SK-N-SH (cell line): ENCODE measurements at regions not wholly inside any gene's neighbourhood (a gene's known extent, or its start where the extent isn't known, plus 50 kb on each side); places are given as distances from the start of the nearest gene placed in this dataset.
"Not testable (repeated sequence)": the region's sequence is repeated elsewhere in the genome, so short reads cannot be mapped to it uniquely, and the experiment has no call there.

ENCODE experiments used
- CTCF ChIA-PET: fragments of 300-600, 350-600 bp; formaldehyde crosslinking; extraction: SDS; loops from one replicate; lab custom pipeline; 2021; lab: Yijun Ruan, JAX
- POLR2A ChIA-PET: fragments of 350-600 bp; sonication (Branson Sonifier 250); formaldehyde crosslinking; extraction: SDS; loops from one replicate; lab custom pipeline; 2020; ENCODE audit warnings: antibody characterized with exemption, inconsistent platforms; lab: Yijun Ruan, JAX
- DNase-seq: peaks from one replicate; pipeline ENCODE4 v3.0.0; 2012
- H2AFZ ChIP-seq: fragments of 200-600 bp; sonication (generic); 2 replicates; pipeline ENCODE4 v1.8.1; 2016; ENCODE audit warnings: antibody characterized with exemption, mild to moderate bottlenecking, low read depth
- H3F3A ChIP-seq: fragments of 200-600 bp; sonication (generic); replicated peaks from 2 replicates; pipeline ENCODE3; 2016; ENCODE audit warnings: antibody characterized with exemption, mild to moderate bottlenecking; ENCODE audit not compliant: insufficient read depth
- H3K27ac ChIP-seq, 2 experiments: fragments of 200-500 bp in 1 of 2; fragments of 200-600 bp in 1 of 2; sonication (Bioruptor generic) in 1 of 2; sonication (generic), shearing (Covaris generic) in 1 of 2; 2 replicates each; pipeline versions ENCODE4 v1.5.1 to v1.6.1; 2014 to 2016; ENCODE audit warnings: low read depth in 2 of 2, inconsistent platforms in 1 of 2, low read length in 1 of 2, mild to moderate bottlenecking in 1 of 2, mixed read lengths in 1 of 2
- H3K27me3 ChIP-seq: fragments of 200-600 bp; sonication (generic), shearing (Covaris generic); 2 replicates; pipeline ENCODE4 v1.6.1; 2016; ENCODE audit warnings: mixed run types; ENCODE audit not compliant: insufficient read depth
- H3K36me3 ChIP-seq, 2 experiments: fragments of 200-500 bp in 1 of 2; fragments of 200-600 bp in 1 of 2; sonication (Bioruptor generic) in 1 of 2; sonication (generic) in 1 of 2; replicated peaks in 1 of 2; 2 replicates each; pipeline versions ENCODE3 to v1.5.1; 2014 to 2016; ENCODE audit warnings: low read length in 1 of 2, mild to moderate bottlenecking in 1 of 2; ENCODE audit not compliant: insufficient read depth in 2 of 2, control insufficient read depth in 1 of 2
- H3K4me1 ChIP-seq, 2 experiments: fragments of 200-500 bp in 1 of 2; fragments of 200-600 bp in 1 of 2; sonication (Bioruptor generic) in 1 of 2; sonication (generic), shearing (Covaris generic) in 1 of 2; 2 replicates each; pipeline versions ENCODE4 v1.5.1 to v1.6.1; 2014 to 2016; ENCODE audit warnings: low read depth in 1 of 2, low read length in 1 of 2, mixed run types in 1 of 2; ENCODE audit not compliant: insufficient read depth in 2 of 2, control insufficient read depth in 1 of 2
- H3K4me2 ChIP-seq: fragments of 200-600 bp; sonication (generic), shearing (Covaris generic); 2 replicates; pipeline ENCODE4 v1.6.1; 2017; ENCODE audit warnings: mixed run types
- H3K4me3 ChIP-seq, 2 experiments: fragments of 200-500 bp in 1 of 2; fragments of 200-600 bp in 1 of 2; sonication (Bioruptor generic) in 1 of 2; sonication (generic), shearing (Covaris generic) in 1 of 2; 2 replicates each; pipeline versions ENCODE4 v1.5.1 to v1.8.1; 2014 to 2016; ENCODE audit warnings: low read depth in 2 of 2, inconsistent platforms in 1 of 2, low read length in 1 of 2, mild to moderate bottlenecking in 1 of 2, mixed read lengths in 1 of 2, moderate library complexity in 1 of 2
- H3K79me2 ChIP-seq: fragments of 200-600 bp; sonication (generic); 2 replicates; pipeline ENCODE4 v1.8.1; 2017; ENCODE audit warnings: mild to moderate bottlenecking; ENCODE audit not compliant: insufficient read depth
- H3K9ac ChIP-seq: fragments of 200-600 bp; sonication (generic); 2 replicates; pipeline ENCODE4 v1.6.1; 2017; ENCODE audit warnings: mixed run types
- H3K9me2 ChIP-seq: fragments of 200-600 bp; sonication (generic); 2 replicates; pipeline ENCODE4 v1.6.1; 2017; ENCODE audit warnings: mixed run types
- H3K9me3 ChIP-seq: fragments of 200-600 bp; sonication (generic); 2 replicates; pipeline ENCODE4 v1.6.1; 2017; ENCODE audit warnings: mixed run types, mild to moderate bottlenecking, moderate library complexity
- H4K20me1 ChIP-seq: fragments of 200-600 bp; sonication (generic); 2 replicates; pipeline ENCODE4 v1.6.1; 2017; ENCODE audit warnings: mild to moderate bottlenecking, mixed run types; ENCODE audit not compliant: insufficient read depth
- CHD2 ChIP-seq: fragments of 150-350 bp; IDR thresholded peaks from 2 replicates; pipeline ENCODE4 v1.6.1; 2018; ENCODE audit warnings: low read length; ENCODE audit not compliant: partially characterized antibody
- FOSL2 ChIP-seq: IDR thresholded peaks from 2 replicates; pipeline ENCODE4 v1.4.0; 2012; ENCODE audit warnings: low read depth, mild to moderate bottlenecking, moderate library complexity, borderline replicate concordance
- FOXJ3 ChIP-seq: sonication (generic); formaldehyde crosslinking; IDR thresholded peaks from 2 replicates; pipeline ENCODE4 v1.5.1; 2020; ENCODE audit warnings: mild to moderate bottlenecking, missing genetic modification reagents
- GATA2 ChIP-seq: sonication (generic); formaldehyde crosslinking; IDR thresholded peaks from 2 replicates; pipeline ENCODE4 v1.5.0; 2020; ENCODE audit warnings: mild to moderate bottlenecking, missing genetic modification reagents
- JUND ChIP-seq: IDR thresholded peaks from 2 replicates; pipeline ENCODE4 v1.4.0; 2012
- MAX ChIP-seq: IDR thresholded peaks from 2 replicates; pipeline ENCODE4 v1.4.0; 2012; ENCODE audit warnings: low read depth
- RAD21 ChIP-seq: IDR thresholded peaks from 2 replicates; pipeline ENCODE4 v1.6.1; 2012; ENCODE audit warnings: mild to moderate bottlenecking, low read length
- RFX5 ChIP-seq: IDR thresholded peaks from 2 replicates; pipeline ENCODE4 v1.6.1; 2012; ENCODE audit warnings: mild to moderate bottlenecking, improper control_type of control experiment, low read length
- RXRA ChIP-seq: IDR thresholded peaks from 2 replicates; pipeline ENCODE4 v1.4.0; 2012; ENCODE audit warnings: low read depth, mild to moderate bottlenecking, borderline replicate concordance
- TCF12 ChIP-seq: IDR thresholded peaks from 2 replicates; pipeline ENCODE4 v1.4.0; 2012
- TEAD4 ChIP-seq: IDR thresholded peaks from 2 replicates; pipeline ENCODE4 v1.4.0; 2012; ENCODE audit warnings: mild to moderate bottlenecking, borderline replicate concordance; ENCODE audit not compliant: insufficient read depth
- YY1 ChIP-seq: IDR thresholded peaks from 2 replicates; pipeline ENCODE4 v1.4.0; 2012; ENCODE audit warnings: low read depth, mild to moderate bottlenecking
- WGBS: methylation state at CpG from one replicate; pipeline ENCODE4 v1.1.6; 2017; ENCODE audit warnings: low lambda C conversion rate; 5-methylcytosine and 5-hydroxymethylcytosine counted together
- TF ChIP-seq, protein P1 (sequence below): IDR thresholded peaks from 2 replicates; pipeline ENCODE4 v1.4.0; 2012; ENCODE audit warnings: low read depth, borderline replicate concordance
- TF ChIP-seq, protein P2 (sequence below): fragments of 150-350 bp; IDR thresholded peaks from 2 replicates; pipeline ENCODE4 v1.6.1; 2017; ENCODE audit warnings: antibody characterized with exemption, low read length, low read depth, borderline replicate concordance
- TF ChIP-seq, protein P3 (sequence below): IDR thresholded peaks from 2 replicates; pipeline ENCODE4 v1.6.1; 2012; ENCODE audit warnings: mild to moderate bottlenecking, low read depth, low read length, moderate library complexity
- TF ChIP-seq, protein P4 (sequence below): IDR thresholded peaks from 2 replicates; pipeline ENCODE4 v1.4.0; 2012; ENCODE audit warnings: low read depth, borderline replicate concordance

DNA sequence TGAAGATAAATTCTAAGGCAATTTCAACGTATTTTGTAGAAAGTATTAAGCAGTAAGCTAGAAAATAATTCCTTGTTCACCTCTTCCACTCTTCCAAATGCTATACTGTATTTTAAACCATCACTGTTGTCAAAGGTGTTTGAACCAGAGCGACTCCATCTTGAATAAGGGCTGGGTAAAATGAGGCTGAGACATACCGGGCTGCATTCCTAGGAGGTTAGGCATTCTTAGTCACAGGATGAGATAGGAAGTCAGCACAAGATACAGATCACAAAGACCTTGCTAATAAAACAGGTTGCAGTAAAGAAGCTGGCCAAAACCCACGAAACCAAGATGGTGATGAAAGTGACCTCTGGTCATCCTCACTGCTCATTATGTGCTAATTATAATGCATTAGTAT, 1045.7 kb upstream of the FLRT2 start:
- H3K27me3 ChIP-seq, POLR2A ChIA-PET, H3K9me3 ChIP-seq, CTCF ChIA-PET, H4K20me1 ChIP-seq, H3K4me2 ChIP-seq, H3K4me3 ChIP-seq, H3K9ac ChIP-seq, H3K36me3 ChIP-seq, H3K79me2 ChIP-seq, H3K9me2 ChIP-seq, H3K27ac ChIP-seq, DNase-seq: not testable (repeated sequence)
- TF ChIP-seq TCF12 = peak; percentile 33; the same call in 1 of the 2 replicates
- TF ChIP-seq YY1 = peak; percentile 68; the same call in 1 of the 2 replicates
- TF ChIP-seq FOSL2 = peak; percentile 3; the same call in 1 of the 2 replicates
- H3K4me1 ChIP-seq = peaks cover 0 to 27% of the 10 kb centered on the region in 2 experiments; a peak in 2 of 4 replicates
- WGBS = 18% methylated on average over 4 of the region's 4 CpGs
- peaks cover 13% of the 10 kb centered on the region for H3F3A ChIP-seq
- peak overlapping the region; percentile 76; the same call in 1 of the 2 replicates for H2AFZ ChIP-seq

DNA sequence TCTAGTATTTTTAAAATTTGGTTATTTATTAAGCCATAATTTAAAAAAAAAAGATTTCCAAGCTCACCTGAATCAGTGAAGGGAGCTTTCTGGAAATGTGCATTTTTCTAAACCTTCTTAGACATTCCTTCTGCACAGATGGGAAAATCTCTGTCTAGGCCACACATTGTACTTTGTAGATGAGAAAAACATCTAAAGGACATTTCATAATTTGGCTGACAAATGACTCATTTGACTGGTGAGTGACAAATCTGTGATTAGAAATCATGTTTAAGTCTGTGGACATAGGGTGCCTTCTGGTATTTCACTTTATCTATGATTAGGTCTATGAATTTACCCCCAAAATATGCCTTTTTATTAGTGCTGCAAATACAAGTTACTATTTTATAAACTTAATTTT, 1044.9 kb upstream of the FLRT2 start:
- Histone ChIP-seq H3K79me2 (no peaks in the 10 kb centered on the region), H3F3A (peaks cover 13% of the 10 kb centered on the region), H2AFZ (no peak overlapping the region), H3K9ac (no peak overlapping the region), H4K20me1 (no peaks in the 10 kb centered on the region), H3K36me3 (no peaks in the 10 kb centered on the region), H3K27me3 (no peaks in the 10 kb centered on the region), H3K4me2 (no peak overlapping the region), H3K9me3 (no peaks in the 10 kb centered on the region), H3K4me1 (peaks cover 0 to 27% of the 10 kb centered on the region in 2 experiments; a peak in 2 of 4 replicates), H3K27ac (no peak overlapping the region), H3K4me3 (no peak overlapping the region), H3K9me2 (no peaks in the 10 kb centered on the region)
- no peak for TF ChIP-seq RFX5
- TF ChIP-seq TEAD4 = no peak
- TF ChIP-seq RAD21 = no peak
- TF ChIP-seq RXRA = no peak
- TF ChIP-seq, protein P1, sequence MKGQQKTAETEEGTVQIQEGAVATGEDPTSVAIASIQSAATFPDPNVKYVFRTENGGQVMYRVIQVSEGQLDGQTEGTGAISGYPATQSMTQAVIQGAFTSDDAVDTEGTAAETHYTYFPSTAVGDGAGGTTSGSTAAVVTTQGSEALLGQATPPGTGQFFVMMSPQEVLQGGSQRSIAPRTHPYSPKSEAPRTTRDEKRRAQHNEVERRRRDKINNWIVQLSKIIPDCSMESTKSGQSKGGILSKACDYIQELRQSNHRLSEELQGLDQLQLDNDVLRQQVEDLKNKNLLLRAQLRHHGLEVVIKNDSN = no peak
- TF ChIP-seq GATA2 = no peak
- TF ChIP-seq FOSL2 = no peak
- no peak for TF ChIP-seq FOXJ3 (CRISPR knock-in tag)
- ChIA-PET CTCF (no interaction called here), POLR2A (no interaction called here)
- DNase-seq = no peak

DNA sequence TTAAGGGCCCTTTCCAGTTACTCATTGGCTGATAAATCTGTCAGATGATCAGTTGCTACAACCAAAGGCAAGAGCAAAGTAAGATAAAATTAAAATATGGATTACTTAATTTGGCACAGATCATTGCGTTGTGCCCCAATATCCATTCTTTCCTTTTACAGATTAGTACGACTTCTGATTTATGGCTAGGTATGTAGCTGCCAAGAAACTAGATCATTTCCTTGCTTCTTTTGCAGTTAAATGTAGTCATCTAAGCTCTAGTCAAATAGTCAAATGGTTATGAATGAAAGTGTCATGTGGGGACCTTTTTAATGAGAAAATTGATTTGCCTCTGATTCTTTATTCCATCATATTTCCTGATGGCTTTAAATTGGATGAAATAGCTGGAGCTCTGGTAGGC, 1039.9 kb upstream of the FLRT2 start:
- POLR2A ChIA-PET = no interaction called here
- WGBS = 27% methylated on average over 2 of the region's 2 CpGs
- H3K9me2 ChIP-seq = no peaks in the 10 kb centered on the region
- TF ChIP-seq JUND (no peak), CHD2 (no peak), MAX (no peak)
- TF ChIP-seq, protein P2, sequence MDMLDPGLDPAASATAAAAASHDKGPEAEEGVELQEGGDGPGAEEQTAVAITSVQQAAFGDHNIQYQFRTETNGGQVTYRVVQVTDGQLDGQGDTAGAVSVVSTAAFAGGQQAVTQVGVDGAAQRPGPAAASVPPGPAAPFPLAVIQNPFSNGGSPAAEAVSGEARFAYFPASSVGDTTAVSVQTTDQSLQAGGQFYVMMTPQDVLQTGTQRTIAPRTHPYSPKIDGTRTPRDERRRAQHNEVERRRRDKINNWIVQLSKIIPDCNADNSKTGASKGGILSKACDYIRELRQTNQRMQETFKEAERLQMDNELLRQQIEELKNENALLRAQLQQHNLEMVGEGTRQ = no peak
- TF ChIP-seq, protein P3, sequence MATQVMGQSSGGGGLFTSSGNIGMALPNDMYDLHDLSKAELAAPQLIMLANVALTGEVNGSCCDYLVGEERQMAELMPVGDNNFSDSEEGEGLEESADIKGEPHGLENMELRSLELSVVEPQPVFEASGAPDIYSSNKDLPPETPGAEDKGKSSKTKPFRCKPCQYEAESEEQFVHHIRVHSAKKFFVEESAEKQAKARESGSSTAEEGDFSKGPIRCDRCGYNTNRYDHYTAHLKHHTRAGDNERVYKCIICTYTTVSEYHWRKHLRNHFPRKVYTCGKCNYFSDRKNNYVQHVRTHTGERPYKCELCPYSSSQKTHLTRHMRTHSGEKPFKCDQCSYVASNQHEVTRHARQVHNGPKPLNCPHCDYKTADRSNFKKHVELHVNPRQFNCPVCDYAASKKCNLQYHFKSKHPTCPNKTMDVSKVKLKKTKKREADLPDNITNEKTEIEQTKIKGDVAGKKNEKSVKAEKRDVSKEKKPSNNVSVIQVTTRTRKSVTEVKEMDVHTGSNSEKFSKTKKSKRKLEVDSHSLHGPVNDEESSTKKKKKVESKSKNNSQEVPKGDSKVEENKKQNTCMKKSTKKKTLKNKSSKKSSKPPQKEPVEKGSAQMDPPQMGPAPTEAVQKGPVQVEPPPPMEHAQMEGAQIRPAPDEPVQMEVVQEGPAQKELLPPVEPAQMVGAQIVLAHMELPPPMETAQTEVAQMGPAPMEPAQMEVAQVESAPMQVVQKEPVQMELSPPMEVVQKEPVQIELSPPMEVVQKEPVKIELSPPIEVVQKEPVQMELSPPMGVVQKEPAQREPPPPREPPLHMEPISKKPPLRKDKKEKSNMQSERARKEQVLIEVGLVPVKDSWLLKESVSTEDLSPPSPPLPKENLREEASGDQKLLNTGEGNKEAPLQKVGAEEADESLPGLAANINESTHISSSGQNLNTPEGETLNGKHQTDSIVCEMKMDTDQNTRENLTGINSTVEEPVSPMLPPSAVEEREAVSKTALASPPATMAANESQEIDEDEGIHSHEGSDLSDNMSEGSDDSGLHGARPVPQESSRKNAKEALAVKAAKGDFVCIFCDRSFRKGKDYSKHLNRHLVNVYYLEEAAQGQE = no peak
- TF ChIP-seq, protein P4, sequence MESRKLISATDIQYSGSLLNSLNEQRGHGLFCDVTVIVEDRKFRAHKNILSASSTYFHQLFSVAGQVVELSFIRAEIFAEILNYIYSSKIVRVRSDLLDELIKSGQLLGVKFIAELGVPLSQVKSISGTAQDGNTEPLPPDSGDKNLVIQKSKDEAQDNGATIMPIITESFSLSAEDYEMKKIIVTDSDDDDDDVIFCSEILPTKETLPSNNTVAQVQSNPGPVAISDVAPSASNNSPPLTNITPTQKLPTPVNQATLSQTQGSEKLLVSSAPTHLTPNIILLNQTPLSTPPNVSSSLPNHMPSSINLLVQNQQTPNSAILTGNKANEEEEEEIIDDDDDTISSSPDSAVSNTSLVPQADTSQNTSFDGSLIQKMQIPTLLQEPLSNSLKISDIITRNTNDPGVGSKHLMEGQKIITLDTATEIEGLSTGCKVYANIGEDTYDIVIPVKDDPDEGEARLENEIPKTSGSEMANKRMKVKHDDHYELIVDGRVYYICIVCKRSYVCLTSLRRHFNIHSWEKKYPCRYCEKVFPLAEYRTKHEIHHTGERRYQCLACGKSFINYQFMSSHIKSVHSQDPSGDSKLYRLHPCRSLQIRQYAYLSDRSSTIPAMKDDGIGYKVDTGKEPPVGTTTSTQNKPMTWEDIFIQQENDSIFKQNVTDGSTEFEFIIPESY = no peak

More for the DNA sequence above, 1039.9 kb upstream of the FLRT2 start:
- no peak for DNase-seq
- Histone ChIP-seq H3K36me3 (no peaks in the 10 kb centered on the region), H3K27me3 (no peaks in the 10 kb centered on the region), H3K79me2 (no peaks in the 10 kb centered on the region), H2AFZ (0 out of 2 replicates have a peak overlapping the region, but pooled peaks have one; percentile 30), H3K4me2 (no peak overlapping the region), H3K27ac (no peak overlapping the region), H3K4me1 (no peaks in the 10 kb centered on the region), H3K9me3 (no peaks in the 10 kb centered on the region), H3F3A (no peaks in the 10 kb centered on the region), H4K20me1 (no peaks in the 10 kb centered on the region), H3K9ac (no peak overlapping the region), H3K4me3 (no peak overlapping the region)
- CTCF ChIA-PET = interaction anchor here (0.7 to 1.2 kb wide), 2 partner anchors 9 to 27 kb away, joined by 3 read pairs; no protein-coding TSS in a partner anchor
